ENCODE measurements at regions not wholly inside any gene's neighbourhood (a gene's known extent, or its start where the extent isn't known, plus 50 kb on each side); places are given as distances from the start of the nearest gene placed in this dataset.

GRCh38 chr13:70394031-70394548 is 285.8 kb upstream of the KLHL1 start:
- TF ChIP-seq GATA2 (IDR thresholded peaks at IDR 0.05; ENCODE audit: low read depth, low read length): no peak
- no peak for TF ChIP-seq GATA3 (IDR thresholded peaks at IDR 0.05; ENCODE audit: low read depth, low read length)
